ENCODE measurements at regions not wholly inside any gene's neighbourhood (a gene's known extent, or its start where the extent isn't known, plus 50 kb on each side); places are given as distances from the start of the nearest gene placed in this dataset.
"Not testable (repeated sequence)": the region's sequence is repeated elsewhere in the genome, so short reads cannot be mapped to it uniquely, and the experiment has no call there.

DNA sequence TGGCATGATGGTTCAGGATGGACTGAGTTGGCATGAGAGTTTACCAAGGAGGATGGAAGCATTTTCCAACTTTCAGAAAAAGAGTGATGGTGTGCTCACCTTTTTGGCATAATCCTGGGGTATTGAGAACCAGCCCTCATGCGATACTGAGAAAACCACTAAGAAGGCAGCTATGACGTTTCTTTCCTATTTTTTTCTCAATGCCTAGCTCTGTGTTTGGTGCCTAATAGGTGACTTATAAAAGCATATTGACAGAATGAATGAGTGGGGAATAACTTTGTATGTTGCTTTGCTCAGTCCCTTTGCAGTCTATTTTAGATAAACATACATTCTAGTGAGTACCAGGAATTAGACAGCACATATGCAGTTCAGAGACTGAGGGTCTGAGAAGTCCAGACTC lies 816.3 kb downstream of the DHX35 start:
- no peak for DNase-seq (ENCODE audit: low read depth in 2 of 2)

GRCh38 chr20:39777610-39778009 lies 815.5 kb downstream of the DHX35 start:
- DNase-seq (ENCODE audit: low read depth in 2 of 2): no peak

DNA sequence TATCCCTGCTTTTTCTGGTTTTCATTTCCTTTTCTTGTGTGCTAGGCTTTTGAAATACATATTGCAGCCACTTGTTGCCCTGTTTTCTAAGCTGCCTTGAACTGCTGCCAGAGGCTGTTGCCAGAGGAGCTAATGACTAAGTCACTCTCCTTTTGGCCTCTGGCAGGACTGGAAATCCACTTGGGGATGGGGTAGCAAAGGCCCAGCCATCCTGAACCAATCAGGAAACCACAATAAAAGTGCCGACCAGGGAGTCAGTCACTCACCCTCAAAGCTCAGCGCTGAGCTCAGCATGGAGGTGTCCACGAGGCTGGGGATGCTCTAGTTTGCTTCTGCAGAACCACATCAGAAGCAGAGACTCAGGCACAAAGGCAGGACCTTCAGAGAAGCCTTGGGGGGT lies 813.0 kb downstream of the DHX35 start:
- DNase-seq (ENCODE audit: low read depth in 2 of 2): peak; percentile 37 to 47

DNA sequence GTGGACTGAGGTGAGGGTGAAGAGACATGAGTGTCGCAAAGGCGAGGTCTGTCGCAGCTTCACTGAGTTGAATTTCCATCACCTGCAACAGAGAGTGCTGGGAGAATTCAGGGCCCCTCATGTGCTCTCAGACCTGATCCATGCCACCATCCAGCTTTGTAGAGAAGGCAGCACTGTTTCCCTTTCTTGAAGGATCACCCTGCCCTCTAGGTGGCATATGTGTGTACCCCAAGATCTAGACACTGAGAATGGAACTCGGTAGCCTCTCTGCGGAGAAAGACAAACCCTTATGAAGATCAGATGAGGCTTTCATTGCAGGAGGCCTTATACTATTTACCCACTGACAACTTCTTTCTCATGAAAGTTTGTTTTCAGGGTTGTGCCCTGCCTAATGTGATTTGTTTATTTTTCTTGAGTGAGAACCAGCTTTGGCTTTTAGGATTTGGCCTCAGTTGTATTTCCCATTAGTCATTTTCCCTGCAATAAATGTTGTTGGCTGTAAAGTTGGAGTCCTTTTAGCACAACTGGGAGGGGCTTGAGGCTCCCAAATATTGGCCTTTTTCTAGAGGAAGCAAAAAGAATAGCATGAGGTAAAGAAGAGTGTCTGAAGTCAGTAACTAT lies 811.3 kb downstream of the DHX35 start:
- no peak for DNase-seq (ENCODE audit: low read depth in 2 of 2)

DNA sequence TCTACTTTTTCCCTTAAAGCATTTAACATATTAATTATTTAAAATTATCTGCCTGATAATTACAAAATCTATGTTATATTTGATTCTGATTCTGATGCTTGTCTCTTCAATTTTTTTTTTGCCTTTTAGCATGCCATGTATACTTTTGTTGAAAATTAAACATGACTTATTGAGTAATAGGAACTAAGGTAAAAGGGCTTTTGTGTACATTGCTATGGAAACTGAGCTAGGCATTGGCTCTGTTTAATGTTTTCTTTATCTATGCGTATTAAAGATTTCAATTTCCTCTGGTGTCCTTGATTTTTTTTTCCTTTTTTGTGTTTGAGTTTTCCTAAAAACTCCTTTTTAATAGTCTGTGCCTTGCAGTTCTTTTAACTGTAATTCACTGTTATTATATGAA lies 805.2 kb downstream of the DHX35 start:
- no peak for DNase-seq (ENCODE audit: low read depth in 2 of 2)

DNA sequence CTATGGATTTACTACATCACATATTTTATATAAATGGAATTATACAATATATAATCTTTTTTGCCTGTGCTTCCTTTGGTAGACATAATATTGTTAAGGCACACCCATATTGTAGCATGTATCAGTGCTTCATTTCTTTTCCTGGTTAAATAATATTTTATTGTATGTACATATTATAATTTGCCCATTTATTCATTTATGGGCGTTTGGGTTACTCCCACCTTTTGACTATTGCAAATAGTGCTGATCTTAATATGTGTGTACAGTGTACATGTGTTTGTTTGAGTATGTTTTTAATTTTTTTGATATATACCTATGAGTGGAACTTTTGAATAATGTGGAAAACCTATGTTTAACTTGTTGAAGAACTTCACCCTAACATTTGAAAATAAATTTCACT lies 804.2 kb downstream of the DHX35 start:
- DNase-seq (ENCODE audit: low read depth in 2 of 2): no peak

DNA sequence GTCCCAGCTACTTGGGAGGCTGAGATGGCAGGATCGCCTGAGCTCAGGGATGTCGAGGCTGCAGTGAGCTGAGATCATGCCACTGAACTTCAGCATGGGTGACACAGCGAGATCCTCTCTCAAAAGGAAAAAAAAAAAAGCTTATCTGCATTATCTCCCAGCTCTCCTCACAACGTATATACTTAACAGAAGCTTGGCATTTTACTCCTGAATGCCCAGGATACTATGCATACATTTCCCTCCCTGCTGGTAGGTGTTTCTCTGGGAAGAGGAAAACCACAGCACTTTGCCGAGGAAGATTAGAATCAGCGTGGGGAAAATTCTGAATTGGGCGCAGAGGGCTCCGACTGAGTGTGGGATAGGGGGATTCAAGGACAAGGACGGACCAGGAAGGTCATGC lies 800.6 kb downstream of the DHX35 start:
- DNase-seq (ENCODE audit: low read depth in 2 of 2): no peak

DNA sequence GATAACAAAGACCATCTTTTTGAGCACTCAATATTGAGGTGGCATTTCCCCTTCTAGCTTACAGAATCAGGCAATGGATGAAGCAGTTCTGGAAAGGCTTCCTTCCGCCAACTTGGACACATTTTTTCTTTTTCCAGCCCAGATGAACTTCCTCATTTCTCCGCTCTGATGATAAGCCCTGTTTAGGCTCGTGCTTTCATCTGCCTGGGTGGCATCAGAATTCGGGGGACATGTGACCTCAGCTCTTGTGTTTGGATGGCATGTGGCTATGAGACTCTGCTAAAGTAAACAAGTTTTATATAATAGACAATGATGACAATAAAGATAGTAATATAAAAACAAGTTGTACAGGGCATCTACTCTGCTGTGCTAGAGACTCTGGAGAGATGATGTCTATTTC lies 796.7 kb downstream of the DHX35 start:
- no peak for DNase-seq (ENCODE audit: low read depth in 2 of 2)

DNA sequence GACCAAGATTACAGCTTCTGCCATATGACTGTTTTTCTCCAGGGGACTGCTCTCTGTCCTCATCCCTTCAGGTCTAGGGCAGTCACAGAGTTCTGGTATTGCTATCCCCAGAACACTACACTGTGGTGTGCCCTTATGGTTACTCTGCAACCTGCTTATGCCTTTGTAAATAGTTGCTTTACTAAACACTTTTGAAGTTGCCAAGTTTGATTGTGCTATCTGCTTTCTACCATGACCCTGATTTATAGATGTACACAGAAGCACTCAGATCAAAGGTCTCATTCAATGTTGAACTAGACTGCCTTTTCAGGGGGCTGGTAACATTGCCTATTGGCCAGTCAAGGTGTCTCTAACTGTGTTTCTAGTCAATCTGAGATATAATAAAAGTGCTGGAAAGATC lies 794.7 kb downstream of the DHX35 start:
- DNase-seq (ENCODE audit: low read depth in 2 of 2): no peak

GRCh38 chr20:39756369-39756768 lies 794.2 kb downstream of the DHX35 start:
- DNase-seq (ENCODE audit: low read depth in 2 of 2): no peak

- no peak for DNase-seq (ENCODE audit: low read depth in 2 of 2)
Observed at GRCh38 chr20:39752262-39752876, 790.2 kb downstream of the DHX35 start.

GRCh38 chr20:39751557-39752137 lies 789.5 kb downstream of the DHX35 start:
- no peak for DNase-seq (ENCODE audit: low read depth in 2 of 2)

GRCh38 chr20:39745380-39745779 lies 783.2 kb downstream of the DHX35 start:
- DNase-seq (ENCODE audit: low read depth in 2 of 2): no peak

GRCh38 chr20:39738651-39739050 lies 776.5 kb downstream of the DHX35 start:
- no peak for DNase-seq (ENCODE audit: low read depth in 2 of 2)

DNA sequence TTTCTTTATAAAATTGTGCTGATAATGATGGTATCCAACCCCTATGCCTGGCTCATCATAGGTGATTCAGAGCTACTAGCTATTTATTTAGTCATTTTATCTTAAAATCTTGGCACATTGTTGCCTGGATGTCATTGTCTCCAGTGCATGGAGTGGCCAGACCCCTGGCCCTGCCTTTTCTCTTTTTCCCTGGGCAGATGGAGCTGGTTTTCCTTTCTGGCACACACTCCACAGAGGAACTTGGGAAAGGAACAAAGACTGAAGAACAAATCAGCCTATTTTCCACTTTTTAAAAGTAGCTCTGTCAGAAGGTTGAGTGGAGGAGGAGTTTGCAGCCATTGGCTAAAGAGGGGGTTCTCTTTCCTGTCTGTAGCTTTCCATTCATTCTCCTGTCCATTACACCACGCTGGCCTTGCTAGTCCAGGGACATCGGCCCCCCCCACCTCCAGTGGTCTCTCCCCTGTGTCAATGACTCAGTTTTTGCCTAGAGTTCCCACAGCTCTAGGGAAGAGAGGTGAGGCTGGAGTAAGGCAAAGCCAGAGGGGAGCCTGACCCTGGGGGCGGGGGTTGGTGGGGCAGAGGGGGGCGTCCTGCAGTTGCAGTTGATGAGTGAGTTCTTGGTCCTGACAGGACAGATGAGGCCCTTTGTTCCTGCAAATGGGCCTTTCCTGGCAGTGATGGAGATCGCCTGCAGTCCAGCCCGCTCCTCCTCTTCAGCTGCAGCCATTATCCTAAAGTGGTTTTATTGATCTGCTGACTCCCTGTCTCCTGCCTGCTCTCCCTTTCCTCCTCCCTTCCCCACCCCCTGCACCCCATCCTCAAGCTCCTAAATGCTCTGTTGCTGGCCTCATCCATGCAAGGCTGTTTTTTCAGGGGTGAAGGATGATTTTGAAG lies 774.5 kb downstream of the DHX35 start:
- no peak for DNase-seq (ENCODE audit: low read depth in 2 of 2)

- not testable (repeated sequence) for DNase-seq (ENCODE audit: low read depth in 2 of 2)
Observed at GRCh38 chr20:39725513-39725912, 763.4 kb downstream of the DHX35 start.

- DNase-seq (ENCODE audit: low read depth in 2 of 2): no peak
Observed at GRCh38 chr20:39719293-39719692, 757.1 kb downstream of the DHX35 start.

GRCh38 chr20:39717936-39718335 lies 755.8 kb downstream of the DHX35 start:
- peak; percentile 20 to 25 for DNase-seq (ENCODE audit: low read depth in 2 of 2)

DNA sequence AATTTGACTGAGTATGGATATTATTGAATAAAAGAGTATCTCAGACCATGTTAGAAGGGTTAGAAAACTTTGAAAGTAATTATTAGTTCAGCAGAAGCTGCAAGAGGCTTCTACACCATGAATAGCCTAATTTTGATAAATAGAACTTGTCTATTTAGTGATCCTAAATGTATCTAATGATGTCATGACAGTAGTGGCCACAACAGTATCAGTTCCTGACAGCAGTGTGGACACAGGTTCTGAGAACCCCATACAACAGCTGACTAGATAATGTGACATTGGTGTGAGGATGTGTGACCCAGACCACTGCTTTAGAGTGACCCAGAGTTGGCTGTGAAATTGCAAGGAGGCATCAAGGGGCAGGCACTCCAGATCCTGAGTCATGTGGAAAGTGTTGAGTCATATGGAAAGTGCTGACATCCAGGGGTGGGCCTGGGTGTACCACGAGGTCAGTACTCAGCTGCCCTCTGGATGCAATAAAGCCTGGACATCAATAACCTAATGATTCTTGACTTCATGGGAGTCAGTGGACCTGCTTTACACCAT lies 754.7 kb downstream of the DHX35 start:
- DNase-seq (ENCODE audit: low read depth in 2 of 2): no peak

GRCh38 chr20:39713076-39713840 lies 751.1 kb downstream of the DHX35 start:
- DNase-seq (ENCODE audit: low read depth in 2 of 2): no peak

DNA sequence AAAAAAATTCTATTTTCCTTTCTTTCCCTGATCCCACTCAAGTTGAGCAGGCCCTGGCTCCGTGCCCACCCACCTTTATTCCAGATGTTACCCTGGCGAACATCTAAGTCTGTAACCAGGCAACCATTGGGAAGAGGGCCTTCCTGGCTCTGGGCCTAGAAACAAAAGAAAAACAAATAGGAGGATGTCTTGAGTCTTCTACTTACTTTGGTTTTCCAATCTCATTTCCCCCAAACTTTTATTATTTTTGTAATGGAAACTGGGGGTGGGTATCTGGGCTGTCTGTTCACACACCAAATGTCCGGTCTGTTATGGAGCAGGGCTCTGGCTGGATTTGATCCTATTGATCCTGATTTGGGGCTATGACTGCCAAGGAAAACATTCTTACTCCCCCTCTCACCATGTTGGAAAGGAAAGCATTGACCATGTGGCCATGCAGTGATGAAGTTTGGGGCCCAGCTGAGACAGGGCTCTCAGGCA lies 744.1 kb downstream of the DHX35 start:
- peak in 1 of 2 experiments; percentile 16 for DNase-seq (ENCODE audit: low read depth in 2 of 2)

Measured in fibroblast of skin of left quadriceps (primary cell).